ENCODE measurements at regions not wholly inside any gene's neighbourhood (a gene's known extent, or its start where the extent isn't known, plus 50 kb on each side); places are given as distances from the start of the nearest gene placed in this dataset.

- Mint-ChIP-seq H3K27ac (no peak overlapping the region), H3K4me3 (no peak overlapping the region), H3K4me1 (no peaks in the 10 kb centered on the region), H3K9me3 (peaks cover 33% of the 10 kb centered on the region), H3K36me3 (ENCODE audit: low read depth) (peaks cover 4% of the 10 kb centered on the region), H3K27me3 (ENCODE audit: low read depth) (no peaks in the 10 kb centered on the region)
- TF ChIP-seq CTCF (IDR thresholded peaks at IDR 0.05; ENCODE audit: unreplicated experiment in 3 of 3), result no peak
Measured at GRCh38 chr12:88914967-88915366, 334.7 kb upstream of the KITLG start.

- Mint-ChIP-seq H3K4me3 (no peak overlapping the region), H3K36me3 (ENCODE audit: low read depth) (peaks cover under 1% of the 10 kb centered on the region), H3K27me3 (ENCODE audit: low read depth) (no peaks in the 10 kb centered on the region), H3K4me1 (no peaks in the 10 kb centered on the region), H3K27ac (no peak overlapping the region), H3K9me3 (peaks cover 31% of the 10 kb centered on the region)
- no peak for TF ChIP-seq CTCF (IDR thresholded peaks at IDR 0.05; ENCODE audit: unreplicated experiment in 3 of 3)
Measured at GRCh38 chr12:88909510-88909909, 329.2 kb upstream of the KITLG start.

GRCh38 chr12:88908345-88908744 lies 328.1 kb upstream of the KITLG start:
- no peak for TF ChIP-seq CTCF (IDR thresholded peaks at IDR 0.05; ENCODE audit: unreplicated experiment in 3 of 3)
- Mint-ChIP-seq H3K4me1 (no peaks in the 10 kb centered on the region), H3K36me3 (ENCODE audit: low read depth) (no peaks in the 10 kb centered on the region), H3K9me3 (peaks cover 25% of the 10 kb centered on the region), H3K27ac (no peak overlapping the region), H3K27me3 (ENCODE audit: low read depth) (no peaks in the 10 kb centered on the region), H3K4me3 (no peak overlapping the region)

- H3K4me3 Mint-ChIP-seq, result no peak overlapping the region
- no peaks in the 10 kb centered on the region for H3K36me3 Mint-ChIP-seq (ENCODE audit: low read depth)
- H3K27ac Mint-ChIP-seq, result no peak overlapping the region
- no peaks in the 10 kb centered on the region for H3K27me3 Mint-ChIP-seq (ENCODE audit: low read depth)
- TF ChIP-seq CTCF (IDR thresholded peaks at IDR 0.05; ENCODE audit: unreplicated experiment in 3 of 3), result no peak
- H3K4me1 Mint-ChIP-seq, result no peaks in the 10 kb centered on the region
- H3K9me3 Mint-ChIP-seq, result no peaks in the 10 kb centered on the region
Measured at GRCh38 chr12:88904705-88905104, 324.4 kb upstream of the KITLG start.

GRCh38 chr12:88903333-88903732 lies 323.1 kb upstream of the KITLG start:
- TF ChIP-seq CTCF (IDR thresholded peaks at IDR 0.05; ENCODE audit: unreplicated experiment in 3 of 3), result no peak
- Mint-ChIP-seq H3K4me3 (no peak overlapping the region), H3K27me3 (ENCODE audit: low read depth) (no peaks in the 10 kb centered on the region), H3K27ac (no peak overlapping the region), H3K9me3 (no peaks in the 10 kb centered on the region), H3K4me1 (no peaks in the 10 kb centered on the region), H3K36me3 (ENCODE audit: low read depth) (no peaks in the 10 kb centered on the region)

- H3K27me3 Mint-ChIP-seq (ENCODE audit: low read depth), result no peaks in the 10 kb centered on the region
- no peak overlapping the region for H3K4me3 Mint-ChIP-seq
- H3K9me3 Mint-ChIP-seq, result no peaks in the 10 kb centered on the region
- H3K36me3 Mint-ChIP-seq (ENCODE audit: low read depth), result no peaks in the 10 kb centered on the region
- H3K4me1 Mint-ChIP-seq, result peaks cover 6% of the 10 kb centered on the region
- no peak overlapping the region for H3K27ac Mint-ChIP-seq
- no peak for TF ChIP-seq CTCF (IDR thresholded peaks at IDR 0.05; ENCODE audit: unreplicated experiment in 3 of 3)
Measured at GRCh38 chr12:88897723-88898122, 317.5 kb upstream of the KITLG start.
